ENCODE measurements at regions not wholly inside any gene's neighbourhood (a gene's known extent, or its start where the extent isn't known, plus 50 kb on each side); places are given as distances from the start of the nearest gene placed in this dataset.

DNA sequence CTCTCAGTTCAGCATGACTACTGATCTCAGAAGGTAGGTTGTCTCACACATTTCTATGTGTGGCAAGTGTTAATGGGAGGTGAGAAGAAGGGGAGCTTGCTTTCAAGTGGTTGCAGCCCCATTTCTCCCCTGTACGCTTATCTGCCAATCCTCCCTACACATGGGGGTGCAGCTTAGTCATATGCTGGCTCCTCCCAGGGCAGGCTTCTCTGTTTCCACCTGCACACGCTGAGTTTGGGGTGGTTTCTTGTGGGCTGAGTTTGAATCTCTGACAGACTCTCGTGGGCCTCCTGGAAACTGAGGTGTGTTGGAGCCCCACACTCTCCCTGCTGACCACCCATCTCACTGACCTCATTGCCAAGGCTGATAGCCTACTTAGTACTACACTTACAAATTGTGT lies 435.8 kb upstream of the MTPN start:
- Histone ChIP-seq H3K9me3 (ENCODE audit: insufficient read depth, low read depth, low read length) (no peaks in the 10 kb centered on the region), H3K27me3 (ENCODE audit: insufficient read depth, low read length, poor library complexity, severe bottlenecking) (no peaks in the 10 kb centered on the region), H2AFZ (ENCODE audit: low read length) (no peak overlapping the region), H3K9ac (ENCODE audit: low read depth, low read length, poor library complexity, severe bottlenecking) (no peak overlapping the region), H3K4me2 (ENCODE audit: low read depth, low read length, poor library complexity, severe bottlenecking) (no peak overlapping the region), H3K9me2 (replicated peaks; ENCODE audit: low read depth, low read length) (no peaks in the 10 kb centered on the region), H3F3A (ENCODE audit: low read depth) (no peaks in the 10 kb centered on the region), H3K79me2 (ENCODE audit: insufficient read depth, low read length) (no peaks in the 10 kb centered on the region), H3K4me1 (ENCODE audit: insufficient read depth, low read length, poor library complexity, severe bottlenecking) (no peaks in the 10 kb centered on the region), H3K4me3 (ENCODE audit: low read length, poor library complexity, severe bottlenecking) (no peak overlapping the region), H4K20me1 (ENCODE audit: insufficient read depth, low read length, poor library complexity, severe bottlenecking) (no peaks in the 10 kb centered on the region), H3K36me3 (ENCODE audit: insufficient read depth, low read length) (no peaks in the 10 kb centered on the region)
- TF ChIP-seq, protein P1, sequence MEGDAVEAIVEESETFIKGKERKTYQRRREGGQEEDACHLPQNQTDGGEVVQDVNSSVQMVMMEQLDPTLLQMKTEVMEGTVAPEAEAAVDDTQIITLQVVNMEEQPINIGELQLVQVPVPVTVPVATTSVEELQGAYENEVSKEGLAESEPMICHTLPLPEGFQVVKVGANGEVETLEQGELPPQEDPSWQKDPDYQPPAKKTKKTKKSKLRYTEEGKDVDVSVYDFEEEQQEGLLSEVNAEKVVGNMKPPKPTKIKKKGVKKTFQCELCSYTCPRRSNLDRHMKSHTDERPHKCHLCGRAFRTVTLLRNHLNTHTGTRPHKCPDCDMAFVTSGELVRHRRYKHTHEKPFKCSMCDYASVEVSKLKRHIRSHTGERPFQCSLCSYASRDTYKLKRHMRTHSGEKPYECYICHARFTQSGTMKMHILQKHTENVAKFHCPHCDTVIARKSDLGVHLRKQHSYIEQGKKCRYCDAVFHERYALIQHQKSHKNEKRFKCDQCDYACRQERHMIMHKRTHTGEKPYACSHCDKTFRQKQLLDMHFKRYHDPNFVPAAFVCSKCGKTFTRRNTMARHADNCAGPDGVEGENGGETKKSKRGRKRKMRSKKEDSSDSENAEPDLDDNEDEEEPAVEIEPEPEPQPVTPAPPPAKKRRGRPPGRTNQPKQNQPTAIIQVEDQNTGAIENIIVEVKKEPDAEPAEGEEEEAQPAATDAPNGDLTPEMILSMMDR (conservative IDR thresholded peaks at IDR 0.05; ENCODE audit: low read length), result no peak
- TF ChIP-seq EZH2phosphoT487 (IDR thresholded peaks at IDR 0.05; ENCODE audit: borderline replicate concordance), result no peak

DNA sequence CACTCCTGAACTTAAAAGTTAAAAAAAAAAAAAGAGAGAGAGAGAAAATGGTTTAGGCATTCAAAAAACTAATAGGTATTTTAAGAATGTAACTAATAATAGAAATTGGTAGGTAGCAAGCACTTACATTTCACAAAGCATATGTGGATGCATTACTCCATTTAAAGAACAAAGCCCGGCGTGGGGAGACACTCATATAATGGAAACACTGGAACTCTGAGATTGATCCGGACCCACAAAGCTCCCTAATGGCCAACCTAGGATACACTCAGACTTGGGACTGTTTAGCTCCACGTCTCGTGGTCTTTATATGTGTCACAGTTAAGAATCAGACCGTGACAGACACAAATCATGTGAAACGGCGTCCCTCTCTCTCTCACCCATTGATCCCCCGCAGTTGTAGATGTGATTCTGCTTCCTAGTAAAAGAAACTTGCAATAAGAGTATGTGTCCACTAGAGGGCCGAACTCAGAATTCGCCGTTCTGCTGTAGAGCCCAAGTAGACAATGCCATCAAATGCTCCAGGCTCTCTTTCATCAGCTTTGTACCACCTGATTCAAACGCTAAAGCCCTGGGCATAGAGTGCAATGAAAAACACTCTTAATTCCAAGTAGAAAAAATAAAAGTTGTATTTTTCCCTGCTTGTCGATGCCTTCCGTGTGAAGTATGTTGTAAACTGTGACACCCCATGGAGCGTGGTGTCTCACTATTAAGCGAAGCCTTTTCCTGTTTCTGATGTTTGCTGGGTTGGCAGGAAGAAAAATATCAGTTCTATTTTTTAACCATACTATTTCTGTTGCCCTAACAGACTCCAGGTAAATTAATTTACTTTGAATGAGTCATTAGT lies 429.0 kb upstream of the MTPN start:
- Histone ChIP-seq H2AFZ (ENCODE audit: low read length) (no peak overlapping the region), H3K4me3 (ENCODE audit: low read length, poor library complexity, severe bottlenecking) (no peak overlapping the region), H3K4me2 (ENCODE audit: low read depth, low read length, poor library complexity, severe bottlenecking) (no peak overlapping the region)

DNA sequence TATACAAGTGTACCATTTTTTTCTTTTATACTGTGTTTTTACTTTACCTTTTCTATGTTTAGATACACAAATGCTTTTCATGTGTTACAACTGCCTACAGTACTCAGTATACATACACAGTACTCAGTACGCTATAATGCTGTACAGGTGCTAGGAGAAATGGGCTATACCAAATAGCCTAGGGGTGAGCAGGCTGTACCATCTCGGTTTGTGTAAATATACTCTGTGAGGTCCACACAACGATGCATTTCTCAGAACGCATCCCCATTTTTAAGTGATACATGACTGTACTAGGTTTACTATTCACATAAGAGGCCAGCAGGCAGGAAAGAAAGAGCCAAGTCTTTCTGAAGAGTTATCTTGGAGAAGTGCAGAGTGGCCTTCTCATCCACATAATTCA lies 426.4 kb upstream of the MTPN start:
- Histone ChIP-seq H3K79me2 (ENCODE audit: insufficient read depth, low read length) (no peaks in the 10 kb centered on the region), H3K9me3 (ENCODE audit: insufficient read depth, low read depth, low read length) (no peaks in the 10 kb centered on the region), H2AFZ (ENCODE audit: low read length) (no peak overlapping the region), H3K27me3 (ENCODE audit: insufficient read depth, low read length, poor library complexity, severe bottlenecking) (no peaks in the 10 kb centered on the region), H3K4me2 (ENCODE audit: low read depth, low read length, poor library complexity, severe bottlenecking) (no peak overlapping the region), H3K4me3 (ENCODE audit: low read length, poor library complexity, severe bottlenecking) (no peak overlapping the region), H3K4me1 (ENCODE audit: insufficient read depth, low read length, poor library complexity, severe bottlenecking) (no peaks in the 10 kb centered on the region), H3K9me2 (replicated peaks; ENCODE audit: low read depth, low read length) (no peaks in the 10 kb centered on the region), H4K20me1 (ENCODE audit: insufficient read depth, low read length, poor library complexity, severe bottlenecking) (no peaks in the 10 kb centered on the region), H3K9ac (ENCODE audit: low read depth, low read length, poor library complexity, severe bottlenecking) (no peak overlapping the region), H3F3A (ENCODE audit: low read depth) (no peaks in the 10 kb centered on the region), H3K36me3 (ENCODE audit: insufficient read depth, low read length) (no peaks in the 10 kb centered on the region)
- TF ChIP-seq, protein P1 (conservative IDR thresholded peaks at IDR 0.05; ENCODE audit: low read length), result no peak
- TF ChIP-seq EZH2phosphoT487 (IDR thresholded peaks at IDR 0.05; ENCODE audit: borderline replicate concordance), result no peak

More for the DNA sequence above, 429.0 kb upstream of the MTPN start:
- no peak overlapping the region for H3K9ac ChIP-seq (ENCODE audit: low read depth, low read length, poor library complexity, severe bottlenecking)
- H3K4me1 ChIP-seq (ENCODE audit: insufficient read depth, low read length, poor library complexity, severe bottlenecking), result no peaks in the 10 kb centered on the region
- no peaks in the 10 kb centered on the region for H4K20me1 ChIP-seq (ENCODE audit: insufficient read depth, low read length, poor library complexity, severe bottlenecking)
- no peaks in the 10 kb centered on the region for H3K27me3 ChIP-seq (ENCODE audit: insufficient read depth, low read length, poor library complexity, severe bottlenecking)
- no peaks in the 10 kb centered on the region for H3K36me3 ChIP-seq (ENCODE audit: insufficient read depth, low read length)
- no peaks in the 10 kb centered on the region for H3K9me3 ChIP-seq (ENCODE audit: insufficient read depth, low read depth, low read length)
- H3F3A ChIP-seq (ENCODE audit: low read depth), result no peaks in the 10 kb centered on the region
- no peaks in the 10 kb centered on the region for H3K9me2 ChIP-seq (replicated peaks; ENCODE audit: low read depth, low read length)
- H3K79me2 ChIP-seq (ENCODE audit: insufficient read depth, low read length), result no peaks in the 10 kb centered on the region
- TF ChIP-seq, protein P1 (conservative IDR thresholded peaks at IDR 0.05; ENCODE audit: low read length), result peak; percentile 83
- no peak for TF ChIP-seq EZH2phosphoT487 (IDR thresholded peaks at IDR 0.05; ENCODE audit: borderline replicate concordance)

Measured in Loucy (cell line).